LNCAP (cell line): ENCODE measurements at regions not wholly inside any gene's neighbourhood (a gene's known extent, or its start where the extent isn't known, plus 50 kb on each side); places are given as distances from the start of the nearest gene placed in this dataset.

ENCODE experiments used
- CTCF ChIP-seq: fragments of 450-650 bp; IDR thresholded peaks from 2 replicates; pipeline ENCODE4 v1.5.1; 2017; ENCODE audit warnings: mild to moderate bottlenecking

- TF ChIP-seq CTCF, result no peak
These were observed 741.1 kb upstream of the B3GALT2 start for GRCh38 chr1:193927550-193927949.

- no peak for TF ChIP-seq CTCF
These were observed 740.5 kb upstream of the B3GALT2 start for GRCh38 chr1:193926956-193927355.

GRCh38 chr1:193919827-193920226 lies 733.4 kb upstream of the B3GALT2 start:
- TF ChIP-seq CTCF, result no peak

- TF ChIP-seq CTCF, result no peak
These were observed 730.0 kb upstream of the B3GALT2 start for GRCh38 chr1:193916452-193916851.

- no peak for TF ChIP-seq CTCF
These were observed 728.5 kb upstream of the B3GALT2 start for GRCh38 chr1:193914871-193915270.

- no peak for TF ChIP-seq CTCF
These were observed 723.1 kb upstream of the B3GALT2 start for GRCh38 chr1:193909406-193910082.

- TF ChIP-seq CTCF, result no peak
These were observed 719.1 kb upstream of the B3GALT2 start for GRCh38 chr1:193905288-193906085.
